ENCODE measurements at regions not wholly inside any gene's neighbourhood (a gene's known extent, or its start where the extent isn't known, plus 50 kb on each side); places are given as distances from the start of the nearest gene placed in this dataset.
"Not testable (repeated sequence)": the region's sequence is repeated elsewhere in the genome, so short reads cannot be mapped to it uniquely, and the experiment has no call there.

GRCh38 chr6:135731116-135731515 is 120.4 kb upstream of the PDE7B start:
- DNase-seq = no peak

GRCh38 chr6:135736351-135736750 is 115.2 kb upstream of the PDE7B start:
- not testable (repeated sequence) for DNase-seq

GRCh38 chr6:135738636-135739035 is 112.9 kb upstream of the PDE7B start:
- no peak for DNase-seq

- DNase-seq = no peak
Measured at GRCh38 chr6:135739288-135739687, 112.2 kb upstream of the PDE7B start.

GRCh38 chr6:135740580-135740979 is 110.9 kb upstream of the PDE7B start:
- DNase-seq = no peak

- no peak for DNase-seq
Measured at GRCh38 chr6:135743476-135743875, 108.0 kb upstream of the PDE7B start.

- DNase-seq = no peak
Measured at GRCh38 chr6:135748189-135748588, 103.3 kb upstream of the PDE7B start.

- no peak for DNase-seq
Measured at GRCh38 chr6:135750081-135750480, 101.4 kb upstream of the PDE7B start.

DNA sequence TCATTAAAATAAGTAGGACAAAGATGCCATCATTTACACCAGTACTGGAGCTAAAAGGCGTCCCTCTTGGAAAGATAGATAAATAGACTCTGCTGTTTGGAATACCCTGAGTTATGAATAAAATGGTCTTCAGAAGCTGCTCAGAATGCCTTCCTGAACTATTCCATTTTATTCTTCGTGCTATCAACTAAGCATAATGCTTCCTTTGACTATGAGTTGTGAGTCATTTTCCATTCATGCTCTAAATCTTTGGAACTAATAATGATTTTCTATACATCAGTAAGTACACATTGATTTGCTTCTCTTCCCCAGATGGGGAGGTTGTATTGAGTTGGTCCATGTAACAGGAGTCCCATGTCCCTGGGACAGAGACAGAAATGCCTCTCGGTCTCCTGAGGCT is 98.3 kb upstream of the PDE7B start:
- DNase-seq = no peak

GRCh38 chr6:135759831-135760230 is 91.7 kb upstream of the PDE7B start:
- DNase-seq = no peak

- no peak for DNase-seq
Measured at GRCh38 chr6:135774006-135774405, 77.5 kb upstream of the PDE7B start.

- DNase-seq = no peak
Measured at GRCh38 chr6:135779213-135779612, 72.3 kb upstream of the PDE7B start.

DNA sequence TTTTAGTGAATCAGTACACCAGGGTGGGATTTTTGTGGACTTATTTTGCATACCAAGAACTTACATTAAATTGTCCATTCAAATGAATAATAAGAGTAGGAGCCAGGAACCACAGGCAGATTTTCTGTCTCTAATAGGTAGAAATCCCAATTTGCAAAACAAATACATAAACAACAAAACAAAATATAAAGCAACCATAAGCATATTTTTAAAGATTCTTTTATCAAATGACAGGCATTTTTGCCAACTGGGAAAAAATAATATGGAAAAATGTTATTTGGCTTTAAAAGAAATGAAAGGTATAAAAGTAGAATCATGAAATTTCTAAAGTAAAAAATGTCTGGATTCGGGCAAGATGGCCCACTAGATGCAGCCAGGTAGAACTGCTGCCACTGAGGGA is 71.2 kb upstream of the PDE7B start:
- DNase-seq = no peak

DNA sequence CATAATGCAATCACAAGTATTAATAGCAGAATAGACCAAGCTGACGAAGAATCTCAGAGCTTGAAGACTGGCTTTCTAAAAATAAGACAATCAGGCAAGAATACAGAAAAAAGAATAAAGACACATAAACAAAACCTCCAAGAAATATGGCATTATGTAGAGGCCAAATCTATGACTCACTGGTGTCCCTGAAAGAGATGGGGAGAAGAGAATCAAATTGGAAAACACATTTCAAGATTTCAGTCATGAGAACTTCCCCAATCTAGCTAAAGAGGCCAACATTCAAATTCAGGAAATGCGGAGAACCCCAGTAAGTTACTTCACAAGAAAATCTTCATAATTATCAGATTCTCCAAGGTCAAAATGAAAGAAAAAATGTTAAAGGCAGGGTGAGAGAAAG is 69.0 kb upstream of the PDE7B start:
- no peak for DNase-seq

DNA sequence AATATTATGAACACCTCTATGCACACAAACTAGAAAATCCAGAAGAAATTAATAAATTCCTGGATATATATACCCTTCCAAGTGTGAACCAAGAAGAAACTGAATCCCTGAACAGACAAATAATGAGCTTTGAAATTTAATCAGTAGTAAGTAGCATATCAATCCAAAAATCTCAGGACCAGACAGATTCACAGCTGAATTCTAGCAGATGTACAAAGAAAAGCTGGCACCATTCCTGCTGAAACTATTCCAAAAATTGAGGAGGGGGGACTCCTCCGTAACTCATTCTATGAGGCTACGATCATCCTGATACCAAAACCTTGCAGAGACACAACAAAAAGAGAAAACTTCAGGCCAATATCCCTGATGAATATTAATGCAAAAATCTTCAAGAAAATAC is 67.0 kb upstream of the PDE7B start:
- DNase-seq = no peak

GRCh38 chr6:135789375-135790050 is 62.0 kb upstream of the PDE7B start:
- DNase-seq = no peak

DNA sequence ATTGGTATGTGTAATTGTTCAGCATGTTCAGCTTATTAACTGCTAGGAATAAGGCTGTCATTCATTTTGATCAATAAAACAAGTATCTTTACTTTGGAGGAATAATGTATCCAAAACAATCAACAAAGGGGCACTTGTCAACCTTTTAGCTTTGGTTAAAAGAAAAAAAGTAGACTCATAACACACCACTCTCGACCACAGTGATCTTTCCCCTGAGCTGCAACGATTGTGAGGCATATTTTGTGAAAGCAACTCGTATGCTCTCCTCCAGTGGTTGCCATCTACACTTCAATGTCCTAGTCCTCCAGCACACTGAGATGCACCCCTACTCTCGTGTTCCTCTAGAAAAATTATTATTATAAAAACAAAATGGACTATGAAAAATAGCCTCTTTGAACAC is 60.1 kb upstream of the PDE7B start:
- no peak for DNase-seq

GRCh38 chr6:135796643-135797305 is 54.7 kb upstream of the PDE7B start:
- no peak for DNase-seq

DNA sequence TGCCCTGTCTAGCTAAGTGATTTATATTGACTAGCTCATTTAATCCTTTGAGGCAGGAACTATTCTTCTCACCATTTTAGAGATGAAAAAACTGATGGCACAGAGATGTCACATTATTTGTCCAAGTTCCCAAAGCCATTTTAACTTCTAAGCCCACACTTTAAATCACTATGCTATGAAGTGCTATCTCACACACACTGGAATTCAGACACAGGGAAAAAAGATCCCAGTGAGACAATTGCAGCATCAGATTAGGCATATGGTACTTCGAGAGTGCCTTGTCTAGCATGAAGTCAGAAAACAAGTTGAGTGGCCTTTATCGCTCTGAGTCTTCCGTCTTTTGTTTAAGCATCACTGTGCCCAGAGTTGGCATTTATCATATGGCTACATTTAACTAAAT is 54.1 kb upstream of the PDE7B start:
- DNase-seq = no peak

GRCh38 chr6:135798751-135799515 is 52.6 kb upstream of the PDE7B start:
- DNase-seq = no peak

Data from DMS79 treated with DMSO at 0.1 percent for 48 hours (cell line).